NCI-H2171 (cell line): ENCODE measurements at regions not wholly inside any gene's neighbourhood (a gene's known extent, or its start where the extent isn't known, plus 50 kb on each side); places are given as distances from the start of the nearest gene placed in this dataset.

ENCODE experiments used
- DNase-seq: peaks from one replicate; lab custom pipeline; 2025; lab: John Stamatoyannopoulos, UW

DNA sequence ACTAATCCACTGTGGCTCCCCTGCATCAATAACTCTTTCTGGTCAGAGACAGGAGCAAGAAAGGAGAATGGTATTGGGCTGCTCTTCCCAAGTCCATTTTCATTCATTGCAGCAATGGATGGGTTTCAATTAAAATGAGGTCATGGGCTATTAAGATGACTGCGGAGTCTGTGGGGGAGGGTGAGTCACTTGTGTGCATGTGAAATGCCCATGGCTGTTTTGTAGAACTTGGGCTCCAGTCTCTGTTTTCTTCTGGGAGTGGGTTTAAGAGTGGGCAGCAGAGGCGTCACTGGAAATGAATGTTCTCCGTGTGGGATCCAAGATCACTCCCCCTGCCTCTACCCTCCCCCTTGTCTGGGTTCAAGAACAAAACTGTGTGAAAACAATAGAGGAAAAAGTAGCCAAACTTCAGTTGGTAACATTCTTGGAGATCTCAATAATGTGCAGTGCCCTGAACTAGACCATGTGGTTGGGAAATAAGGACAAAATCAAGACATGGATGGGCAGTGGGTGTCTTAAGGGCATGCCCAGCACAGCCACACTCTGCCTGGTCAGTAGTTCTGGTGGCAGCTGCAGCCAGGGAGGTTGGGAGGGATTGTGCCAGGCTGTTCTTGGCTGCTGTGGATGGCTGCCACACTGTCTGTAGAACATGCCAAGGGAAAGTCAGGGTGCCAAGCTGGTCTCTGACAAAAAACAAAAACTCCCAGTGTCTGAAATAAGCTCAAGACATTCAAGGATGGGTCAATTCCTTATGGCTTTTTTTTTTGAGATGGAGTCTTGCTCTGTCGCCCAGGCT is 68.2 kb upstream of the CXCR4 start:
- no peak for DNase-seq

DNA sequence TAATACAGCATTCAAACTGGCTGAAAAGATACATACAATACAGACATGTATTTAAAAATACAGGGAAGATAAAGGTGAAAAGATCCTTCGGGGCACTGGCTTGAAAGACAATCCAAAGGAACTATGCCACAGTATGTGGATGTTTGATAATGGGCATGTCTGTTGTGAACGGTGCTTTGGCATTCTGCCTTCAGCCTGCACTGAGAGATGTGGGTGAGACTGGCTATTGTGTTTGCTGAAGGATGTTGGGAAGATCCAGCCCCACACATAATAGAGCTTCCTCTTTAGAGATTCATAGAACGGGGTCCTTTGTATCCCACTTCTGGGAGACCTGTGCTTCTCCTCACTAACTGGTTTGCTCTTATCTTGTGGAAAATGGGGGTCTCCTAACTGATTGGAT is 65.1 kb upstream of the CXCR4 start:
- no peak for DNase-seq

DNA sequence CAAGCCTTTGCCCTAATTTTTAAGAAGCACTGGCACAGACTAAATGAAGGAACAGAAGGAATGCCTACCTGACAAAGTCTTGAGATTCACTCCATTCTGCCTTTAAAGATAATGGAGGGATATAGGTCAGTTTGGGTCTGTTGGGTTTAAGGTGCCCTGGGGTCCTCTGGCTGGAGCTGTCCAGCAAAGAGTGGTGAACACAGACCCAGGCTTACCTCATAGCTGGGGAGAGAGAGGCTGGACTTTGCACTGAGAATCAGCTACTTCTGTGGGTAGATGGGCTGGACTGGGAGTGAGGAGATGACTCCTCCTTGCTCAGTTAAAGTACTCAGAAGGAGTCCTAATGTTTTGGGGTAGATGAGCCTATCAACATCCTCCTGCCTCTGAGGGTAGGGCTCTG is 64.4 kb upstream of the CXCR4 start:
- no peak for DNase-seq

DNA sequence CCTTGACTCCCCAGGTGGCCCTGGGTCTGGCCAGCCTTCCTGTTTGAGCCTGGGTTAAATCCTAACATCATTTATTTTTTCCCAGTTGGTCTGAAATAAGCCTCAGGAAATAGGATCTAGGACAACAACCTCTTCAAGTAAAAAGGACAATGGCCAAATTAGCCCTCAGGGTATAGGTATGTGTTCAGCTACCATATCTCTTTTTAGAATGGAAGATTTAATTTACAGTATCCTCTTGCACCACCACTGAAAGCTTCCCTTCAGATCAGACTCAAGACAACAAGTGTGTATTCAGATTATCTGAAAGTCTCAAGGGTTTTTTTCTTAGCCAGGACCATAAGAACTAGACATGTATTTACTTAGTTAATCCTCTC is 61.6 kb upstream of the CXCR4 start:
- DNase-seq: no peak

DNA sequence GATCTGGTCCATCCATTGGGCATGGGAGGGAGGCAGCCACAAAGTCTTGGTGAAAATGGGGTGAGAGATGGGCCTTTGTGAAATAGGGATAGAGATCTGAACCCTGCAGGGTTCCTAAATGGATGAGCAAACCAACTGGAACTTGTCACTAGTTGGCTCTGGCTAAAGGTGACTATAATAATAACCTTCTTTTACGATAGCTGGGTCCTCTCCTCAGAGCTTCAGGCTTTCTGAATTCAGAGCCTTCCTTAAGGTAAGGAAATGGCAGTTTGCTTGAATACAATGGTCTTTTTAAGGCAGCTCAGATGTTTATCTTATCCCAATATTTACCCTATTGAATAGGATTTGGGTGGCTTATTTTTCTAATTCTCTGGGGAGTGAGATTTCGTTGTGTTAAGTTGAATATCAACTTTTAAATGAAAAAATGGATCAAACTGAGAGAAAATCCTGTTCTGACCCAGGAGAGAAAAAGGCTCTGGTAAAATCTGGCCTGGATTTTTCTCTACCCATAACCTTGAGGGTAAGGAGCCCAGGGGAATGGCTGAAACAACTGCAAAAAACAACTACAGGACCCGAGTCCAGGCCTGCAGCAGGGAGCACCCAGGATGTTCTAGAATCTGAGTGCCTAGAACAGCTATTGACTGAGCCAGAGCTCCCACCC is 61.1 kb upstream of the CXCR4 start:
- no peak for DNase-seq

DNA sequence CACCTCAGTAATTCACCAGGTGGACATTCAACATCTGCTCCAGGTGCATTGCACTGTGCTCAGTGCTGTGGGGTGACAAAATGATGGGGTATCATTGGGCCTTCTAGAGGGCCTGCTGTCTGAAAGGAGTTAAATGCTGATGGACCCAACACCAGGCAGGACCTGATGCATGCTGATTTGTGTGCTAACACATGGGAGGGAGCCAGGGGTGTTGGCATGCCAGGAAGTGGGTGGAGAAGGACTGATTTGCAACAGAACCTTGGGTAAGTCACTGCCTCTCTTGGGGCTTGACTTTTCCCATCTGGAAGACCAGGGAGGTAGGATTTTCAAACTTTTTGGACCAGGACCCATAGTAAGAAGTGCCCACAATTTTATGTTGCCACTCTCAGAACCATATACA is 57.9 kb upstream of the CXCR4 start:
- DNase-seq: no peak

DNA sequence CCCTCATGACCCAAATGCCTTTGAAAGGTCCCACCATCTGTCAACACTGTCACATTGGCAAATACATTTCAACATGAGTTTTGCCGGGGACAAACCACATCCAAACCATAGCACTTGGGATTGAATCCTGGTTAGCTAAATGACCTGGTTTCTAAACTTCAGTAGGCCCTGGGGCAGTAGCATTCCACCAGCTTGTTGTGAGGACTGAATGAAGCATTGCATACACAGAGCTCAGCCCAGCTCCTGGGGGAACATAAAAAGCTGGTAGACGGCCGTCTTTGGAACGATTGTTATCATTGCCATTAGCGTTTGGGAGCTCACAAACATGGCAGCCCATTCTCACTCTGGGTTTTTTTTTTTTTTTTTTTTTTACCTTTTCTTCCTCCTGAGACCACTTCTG is 57.5 kb upstream of the CXCR4 start:
- DNase-seq: no peak

DNA sequence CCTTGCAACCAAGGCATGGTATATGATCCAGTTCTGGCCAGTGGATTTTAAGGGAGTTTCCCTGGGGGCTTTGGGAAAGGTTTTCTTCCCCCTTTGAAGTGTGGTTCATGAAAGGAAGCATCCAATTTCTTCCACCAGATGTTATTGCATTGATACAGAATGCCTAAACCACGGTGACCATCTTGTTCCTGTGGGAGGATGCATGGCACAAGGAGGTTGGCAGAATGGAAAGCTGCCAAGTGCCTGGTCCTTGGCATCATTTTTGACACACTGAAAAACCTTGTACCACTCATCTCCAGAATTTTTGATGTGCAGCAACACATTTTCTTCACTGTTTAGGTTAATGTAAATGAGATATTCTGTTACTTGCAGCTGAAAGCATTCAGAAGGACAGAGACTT is 55.2 kb upstream of the CXCR4 start:
- DNase-seq: no peak

DNA sequence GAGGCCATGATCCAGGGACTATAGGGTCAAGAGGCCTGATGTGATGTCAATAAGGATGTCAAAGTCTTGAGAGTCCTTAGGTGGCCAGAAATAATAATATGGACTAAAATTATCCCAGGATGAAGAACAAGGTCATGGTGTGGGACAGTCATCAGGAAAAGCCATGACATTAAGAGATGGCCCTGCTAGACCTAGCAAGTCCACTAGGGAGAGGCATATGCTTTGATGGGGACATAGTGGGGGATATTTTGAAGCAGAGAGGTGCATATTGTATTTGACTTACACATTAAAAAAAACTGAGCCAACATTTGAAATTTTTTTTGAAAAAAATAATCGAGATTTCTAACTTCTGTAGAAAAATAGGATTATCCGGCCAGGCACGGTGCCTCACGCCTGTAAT is 53.3 kb upstream of the CXCR4 start:
- no peak for DNase-seq

DNA sequence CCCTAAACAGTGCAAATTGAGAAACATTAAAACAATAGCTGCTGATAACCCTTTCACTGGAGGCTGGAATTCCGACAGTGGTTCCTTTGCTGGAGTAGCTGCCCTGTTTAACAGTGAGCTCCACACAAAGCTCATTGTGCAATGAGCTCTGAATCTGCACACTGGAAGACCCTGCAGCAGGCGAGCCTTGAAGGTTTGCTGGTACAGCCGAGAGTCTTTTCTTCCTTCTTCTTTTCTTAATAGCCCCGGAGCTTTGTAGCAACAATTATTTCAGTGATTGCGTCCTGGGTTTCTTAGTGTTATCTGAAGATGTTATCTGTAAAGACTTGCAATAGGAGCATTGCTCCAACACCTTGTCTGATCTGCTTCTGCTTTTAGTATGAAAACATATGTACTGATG is 50.8 kb upstream of the CXCR4 start:
- no peak for DNase-seq

DNA sequence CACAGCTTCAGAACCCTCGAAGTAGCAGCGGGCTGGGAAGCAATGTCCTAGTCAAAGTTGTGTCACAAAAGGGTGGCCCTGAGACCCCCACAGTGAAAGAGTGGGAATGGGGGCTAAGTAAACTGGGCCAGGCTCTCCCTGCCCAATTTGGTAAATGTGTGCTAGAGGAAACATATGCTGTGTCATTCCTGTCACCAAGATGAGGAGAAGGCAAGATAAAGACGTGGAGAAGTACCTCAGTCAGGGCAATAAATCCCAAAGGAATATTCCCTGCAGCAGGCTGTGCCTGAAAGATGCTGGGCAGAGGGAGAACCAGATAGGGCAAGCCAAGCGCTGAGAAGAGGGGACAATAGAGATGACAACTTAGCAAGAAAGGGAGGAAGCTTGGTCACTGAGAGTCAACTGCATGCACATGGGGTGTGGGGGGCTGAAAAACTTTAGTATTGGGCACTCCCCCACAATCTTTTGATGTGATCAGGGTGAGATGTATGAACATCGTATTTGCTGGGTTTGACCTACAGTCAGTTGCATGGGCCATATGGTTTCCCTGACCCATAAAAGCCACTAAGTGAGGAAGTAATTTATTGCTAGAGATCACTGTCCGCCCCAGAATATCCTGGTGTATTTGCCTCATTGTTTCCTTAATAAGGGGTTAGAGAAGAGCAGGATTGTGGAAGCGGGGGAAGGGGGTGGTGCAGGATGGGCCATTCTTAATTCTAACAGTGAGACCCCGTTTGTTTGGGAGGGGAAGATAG is 49.9 kb upstream of the CXCR4 start:
- DNase-seq: no peak
